G401 (cell line): ENCODE measurements at regions not wholly inside any gene's neighbourhood (a gene's known extent, or its start where the extent isn't known, plus 50 kb on each side); places are given as distances from the start of the nearest gene placed in this dataset.
A peak's percentile ranks its signal among the peaks of the same experiment; 100 is the strongest.
"Not testable (repeated sequence)": the region's sequence is repeated elsewhere in the genome, so short reads cannot be mapped to it uniquely, and the experiment has no call there.

ENCODE experiments used
- DNase-seq: peaks from one replicate; pipeline ENCODE4 v3.0.0-alpha.2; 2015; ENCODE audit warnings: low spot score
- in situ Hi-C: cut with HindIII; loops from 2 replicates; pipeline ENCODE4 v1.10.0; 2016; ENCODE audit warnings: low sequenced_read_pairs, mixed read lengths

- no peak for DNase-seq
- in situ Hi-C loops, result no loop called here
Measured at GRCh38 chr13:80727321-80727975, 386.5 kb upstream of the SPRY2 start.

DNA sequence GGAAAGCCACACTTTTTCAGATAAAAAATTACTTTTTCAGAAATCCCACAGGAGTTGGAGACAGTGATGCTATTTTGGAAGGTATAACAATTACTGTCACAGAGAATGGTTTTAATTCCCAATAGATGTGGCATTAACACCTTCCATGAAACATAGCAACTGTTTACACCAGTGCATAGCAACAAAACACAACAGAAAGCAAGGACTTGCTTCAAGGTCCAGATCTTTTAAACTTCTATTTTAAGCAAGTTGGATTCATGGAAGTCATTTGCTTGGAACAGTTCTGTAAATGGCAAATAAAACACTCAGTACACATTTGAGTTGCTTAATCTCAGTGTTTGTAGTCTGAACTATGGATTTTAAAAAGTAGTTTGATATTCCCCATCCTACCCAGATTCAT, 385.9 kb upstream of the SPRY2 start:
- in situ Hi-C loops, result no loop called here
- DNase-seq, result no peak

DNA sequence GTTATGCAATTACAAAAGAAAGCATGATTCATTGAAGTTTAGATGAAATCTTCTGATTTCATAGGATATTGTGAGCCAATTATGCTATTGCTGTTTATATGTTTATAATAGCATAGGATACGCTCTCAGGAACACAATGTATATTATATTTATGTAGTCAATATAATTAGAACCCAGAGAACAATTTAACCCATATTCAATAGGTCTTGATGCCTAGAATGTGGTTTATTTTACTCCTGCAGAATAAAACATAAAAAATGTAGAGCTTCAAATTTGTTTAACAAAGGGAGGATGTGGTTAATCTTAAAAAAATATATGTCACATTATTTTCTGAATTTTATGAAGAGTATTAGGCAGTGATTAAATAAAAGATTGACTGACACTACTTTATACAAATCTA, 380.8 kb upstream of the SPRY2 start:
- no peak for DNase-seq
- in situ Hi-C loops, result no loop called here

GRCh38 chr13:80718970-80719369, 378.0 kb upstream of the SPRY2 start:
- no peak for DNase-seq
- in situ Hi-C loops, result no loop called here

GRCh38 chr13:80717776-80718175, 376.9 kb upstream of the SPRY2 start:
- in situ Hi-C loops, result no loop called here
- DNase-seq, result no peak

DNA sequence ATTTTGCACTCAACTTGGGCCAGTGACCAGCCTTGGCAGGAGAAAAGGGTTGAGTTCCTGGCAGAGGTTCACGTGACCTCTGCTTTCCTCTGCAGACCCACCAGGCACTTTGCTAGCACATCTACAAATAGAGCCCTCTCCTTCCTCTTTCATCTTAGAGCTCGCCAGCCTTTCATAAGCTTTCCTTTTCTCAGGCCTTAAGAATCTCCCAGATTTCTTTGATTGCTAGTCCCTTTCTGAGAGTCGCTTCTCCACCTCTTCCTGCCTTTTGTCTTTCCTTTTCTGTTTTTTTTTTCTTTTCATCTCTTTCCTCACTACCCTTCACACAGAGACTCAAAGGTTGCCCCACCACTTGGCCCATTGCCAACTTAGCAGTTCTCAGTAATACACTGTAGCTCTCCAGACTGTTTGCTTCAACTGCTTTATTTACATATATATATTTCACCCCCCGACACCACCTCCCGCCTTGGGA, 375.7 kb upstream of the SPRY2 start:
- DNase-seq, result peak; percentile 15
- in situ Hi-C loops, result no loop called here

DNA sequence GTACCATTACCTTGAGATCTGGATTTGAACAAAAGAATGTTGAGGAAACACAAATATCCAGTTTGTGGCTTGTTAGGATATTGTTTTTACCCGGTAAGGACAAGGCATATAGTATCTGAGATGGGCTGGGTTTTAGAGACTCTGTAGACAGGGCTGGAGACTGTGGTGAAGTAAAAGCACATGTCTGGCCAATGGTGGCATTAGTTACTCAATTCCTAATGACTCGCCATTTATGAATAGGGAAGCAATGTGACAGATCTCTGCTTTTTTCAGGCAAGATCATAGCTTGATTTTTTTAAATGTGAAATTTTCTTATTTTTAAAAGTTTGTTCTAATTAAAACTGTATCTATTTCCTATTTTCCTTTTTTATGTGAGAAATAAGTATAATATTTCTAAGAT, 371.1 kb upstream of the SPRY2 start:
- DNase-seq, result no peak
- in situ Hi-C loops, result no loop called here

- DNase-seq, result no peak
- in situ Hi-C loops, result no loop called here
Measured at GRCh38 chr13:80708791-80709190, 367.9 kb upstream of the SPRY2 start.

DNA sequence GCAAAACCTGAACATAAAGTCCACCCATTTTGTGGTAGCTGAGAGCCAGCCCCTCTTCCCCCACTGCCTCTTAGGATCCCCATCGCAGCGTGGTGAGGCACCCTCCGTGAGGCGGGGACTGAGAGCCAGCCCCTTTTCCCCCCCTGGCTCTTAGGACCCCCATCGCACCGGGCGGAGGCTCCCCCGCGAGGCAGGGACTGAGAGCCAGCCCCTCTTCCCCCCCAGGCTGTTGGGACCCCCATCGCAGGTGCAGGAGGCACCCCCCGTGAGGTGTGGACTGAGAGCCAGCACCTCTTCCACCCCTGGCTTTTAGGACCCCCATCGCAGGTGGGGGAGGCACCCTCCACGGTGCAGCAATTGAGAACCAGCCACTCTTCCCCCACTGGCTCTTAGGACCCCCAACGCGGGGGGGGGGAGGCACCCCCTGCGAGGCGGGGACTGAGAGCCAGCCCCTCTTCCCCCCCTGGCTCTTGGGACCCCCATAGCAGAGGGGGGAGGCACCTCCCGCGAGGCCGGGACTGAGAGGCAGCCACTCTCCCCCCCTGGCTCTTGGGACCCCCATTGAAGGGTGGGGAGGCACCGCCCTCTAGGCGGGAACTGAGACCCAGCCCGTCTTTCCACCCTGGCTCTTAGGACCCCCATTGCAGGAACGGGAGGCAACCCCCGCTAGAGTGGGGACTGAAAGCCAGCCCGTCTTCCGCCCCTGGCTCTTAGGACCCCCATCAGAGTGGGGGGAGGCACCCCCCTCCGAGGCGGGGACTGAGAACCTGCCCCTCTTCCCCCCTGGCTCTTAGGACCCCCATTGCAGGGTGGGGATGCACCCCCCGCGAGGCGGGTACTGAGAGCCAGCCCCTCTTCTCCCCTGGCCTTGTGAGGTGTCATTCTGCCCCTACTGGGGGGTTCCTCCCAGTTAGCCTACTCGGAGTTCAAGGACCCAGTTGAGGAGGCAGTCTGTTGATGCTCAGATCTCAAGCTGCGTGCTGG, 366.4 kb upstream of the SPRY2 start:
- in situ Hi-C loops, result no loop called here
- DNase-seq, result no peak

DNA sequence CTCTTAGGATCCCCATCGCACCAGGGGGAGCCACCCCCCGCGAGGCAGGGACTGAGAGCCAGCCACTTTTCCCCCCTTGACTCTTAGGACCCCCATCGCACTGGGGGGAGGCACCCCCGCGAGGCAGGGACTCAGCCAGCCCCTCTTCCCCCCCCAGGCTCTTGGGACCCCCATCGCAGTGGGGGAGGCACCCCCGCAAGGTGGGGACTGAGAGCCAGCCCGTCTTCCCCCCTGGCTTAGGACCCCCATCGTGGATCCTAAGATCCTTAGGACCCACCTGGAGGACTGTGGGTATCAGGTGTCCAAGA, 365.2 kb upstream of the SPRY2 start:
- no peak for DNase-seq
- in situ Hi-C loops, result no loop called here

- no peak for DNase-seq
- in situ Hi-C loops, result no loop called here
Measured at GRCh38 chr13:80705371-80706163, 364.6 kb upstream of the SPRY2 start.

GRCh38 chr13:80704369-80704768, 363.4 kb upstream of the SPRY2 start:
- in situ Hi-C loops, result no loop called here
- no peak for DNase-seq

DNA sequence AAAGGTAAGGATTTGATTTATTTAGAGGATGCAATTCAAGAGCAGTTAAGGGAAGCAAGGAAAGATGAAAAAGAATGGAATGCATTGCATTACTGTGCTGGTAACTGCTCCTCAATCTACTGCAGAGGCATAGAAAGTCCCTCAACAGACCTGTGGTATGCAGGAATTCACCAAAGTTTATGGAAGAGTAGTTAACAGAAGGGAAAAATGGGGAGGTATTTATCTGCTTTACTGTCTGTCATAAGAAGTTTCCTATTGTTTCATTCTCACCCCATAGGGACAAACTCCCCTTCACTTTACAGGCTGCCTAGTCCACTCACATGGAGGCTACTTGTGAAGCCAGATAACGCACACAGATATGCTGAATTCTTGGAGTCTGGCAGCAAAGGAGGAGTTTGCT, 354.9 kb upstream of the SPRY2 start:
- no peak for DNase-seq
- in situ Hi-C loops, result no loop called here

DNA sequence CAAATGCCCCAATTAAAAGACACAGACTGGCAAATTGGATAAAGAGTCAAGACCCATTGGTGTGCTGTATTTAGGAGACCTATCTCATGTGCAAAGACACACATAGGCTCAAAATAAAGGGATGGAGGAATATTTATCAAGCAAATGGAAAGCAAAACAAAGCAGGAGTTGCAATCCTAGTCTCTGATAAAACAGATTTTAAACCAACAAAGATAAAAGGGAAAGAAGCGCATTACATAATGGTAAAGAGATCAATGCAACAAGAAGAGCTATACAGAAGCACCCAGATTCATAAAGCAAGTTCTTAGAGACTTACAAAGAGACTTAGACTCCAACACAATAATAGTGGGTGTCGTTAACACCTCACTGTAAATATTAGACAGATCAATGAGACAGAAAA, 350.9 kb upstream of the SPRY2 start:
- in situ Hi-C loops, DNase-seq: not testable (repeated sequence)

DNA sequence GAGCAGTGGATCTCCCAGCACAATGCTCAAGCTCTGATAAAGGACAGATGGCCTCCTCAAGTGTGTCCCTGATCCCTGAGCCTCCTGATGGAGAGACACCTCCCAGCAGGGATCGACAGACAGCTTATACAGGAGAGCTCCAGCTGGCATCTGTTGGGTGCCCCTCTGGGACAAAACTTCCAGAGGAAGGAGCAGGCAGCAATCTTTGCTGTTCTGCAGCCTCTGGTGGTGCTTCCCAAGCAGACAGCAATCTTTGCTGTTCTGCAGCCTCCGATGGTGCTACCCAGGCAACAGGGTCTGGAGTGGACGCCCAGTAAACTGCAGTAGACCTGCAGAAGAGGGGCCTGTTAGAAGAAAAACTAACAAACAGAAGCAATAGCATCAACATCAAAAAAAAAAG, 349.3 kb upstream of the SPRY2 start:
- no peak for DNase-seq
- in situ Hi-C loops, result no loop called here

GRCh38 chr13:80688593-80688992, 347.7 kb upstream of the SPRY2 start:
- in situ Hi-C loops, result no loop called here

DNA sequence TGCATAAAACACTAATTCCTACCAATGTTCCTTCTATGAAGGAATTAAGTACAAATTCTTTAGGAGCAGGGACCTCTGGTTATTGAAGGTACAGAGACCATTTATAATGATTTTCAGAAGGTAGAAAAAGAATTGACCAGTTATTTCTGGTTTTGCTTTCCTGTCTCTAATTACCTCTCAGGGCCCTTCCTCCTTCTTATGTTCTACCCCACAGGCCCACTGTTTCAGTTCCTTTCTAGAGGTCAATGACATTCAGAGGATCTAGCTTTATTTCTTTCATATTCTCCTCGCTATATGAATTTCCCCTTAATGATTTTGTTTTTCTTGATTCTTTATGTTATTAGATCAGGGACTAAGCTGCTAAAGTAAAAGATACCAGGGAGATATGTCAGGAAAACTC, 345.0 kb upstream of the SPRY2 start:
- no peak for DNase-seq
- in situ Hi-C loops, result no loop called here

More at GRCh38 chr13:80688593-80688992, 347.7 kb upstream of the SPRY2 start:
- no peak for DNase-seq

GRCh38 chr13:80684217-80684991, 343.5 kb upstream of the SPRY2 start:
- in situ Hi-C loops, result no loop called here
- no peak for DNase-seq

- in situ Hi-C loops, result no loop called here
- no peak for DNase-seq
Measured at GRCh38 chr13:80680786-80681366, 339.9 kb upstream of the SPRY2 start.
